Activated CD4-positive, alpha-beta T cell treated with anti-CD3 and anti-CD28 coated beads, Interleukin-2, amount 50 U/mL, for 48 hours (primary cell): ENCODE measurements at regions not wholly inside any gene's neighbourhood (a gene's known extent, or its start where the extent isn't known, plus 50 kb on each side); places are given as distances from the start of the nearest gene placed in this dataset.

ENCODE experiments used
- DNase-seq, 2 experiments: peaks; one replicate each; pipeline ENCODE4 v3.0.0-alpha.2; 2020

GRCh38 chr20:39233755-39234154 lies 271.6 kb downstream of the DHX35 start:
- no peak for DNase-seq

GRCh38 chr20:39227416-39227815 lies 265.3 kb downstream of the DHX35 start:
- no peak for DNase-seq

GRCh38 chr20:39225978-39226377 lies 263.8 kb downstream of the DHX35 start:
- DNase-seq, result no peak

GRCh38 chr20:39225536-39225935 lies 263.4 kb downstream of the DHX35 start:
- no peak for DNase-seq

- no peak for DNase-seq
These were observed 260.0 kb downstream of the DHX35 start for GRCh38 chr20:39222101-39222500.

GRCh38 chr20:39216195-39216594 lies 254.1 kb downstream of the DHX35 start:
- no peak for DNase-seq

GRCh38 chr20:39214828-39215227 lies 252.7 kb downstream of the DHX35 start:
- no peak for DNase-seq

- no peak for DNase-seq
These were observed 251.5 kb downstream of the DHX35 start for GRCh38 chr20:39213476-39214145.

- DNase-seq, result no peak
These were observed 249.1 kb downstream of the DHX35 start for GRCh38 chr20:39211060-39211748.

- DNase-seq, result no peak
These were observed 248.3 kb downstream of the DHX35 start for GRCh38 chr20:39210341-39211036.

GRCh38 chr20:39206899-39207564 lies 244.9 kb downstream of the DHX35 start:
- DNase-seq, result no peak

- no peak for DNase-seq
These were observed 233.5 kb downstream of the DHX35 start for GRCh38 chr20:39195582-39196021.

GRCh38 chr20:39190666-39191570 lies 228.8 kb downstream of the DHX35 start:
- no peak for DNase-seq

GRCh38 chr20:39188266-39188765 lies 226.2 kb downstream of the DHX35 start:
- DNase-seq, result no peak

GRCh38 chr20:39181490-39181889 lies 219.3 kb downstream of the DHX35 start:
- DNase-seq, result no peak

GRCh38 chr20:39176457-39176856 lies 214.3 kb downstream of the DHX35 start:
- no peak for DNase-seq

- no peak for DNase-seq
These were observed 208.8 kb downstream of the DHX35 start for GRCh38 chr20:39170896-39171463.

- no peak for DNase-seq
These were observed 203.0 kb downstream of the DHX35 start for GRCh38 chr20:39165099-39165498.

GRCh38 chr20:39164642-39165041 lies 202.5 kb downstream of the DHX35 start:
- DNase-seq, result no peak

GRCh38 chr20:39163993-39164392 lies 201.8 kb downstream of the DHX35 start:
- no peak for DNase-seq

GRCh38 chr20:39161900-39162299 lies 199.8 kb downstream of the DHX35 start:
- no peak for DNase-seq

GRCh38 chr20:39155971-39156370 lies 193.8 kb downstream of the DHX35 start:
- no peak for DNase-seq
